ENCODE measurements at regions not wholly inside any gene's neighbourhood (a gene's known extent, or its start where the extent isn't known, plus 50 kb on each side); places are given as distances from the start of the nearest gene placed in this dataset.

- TF ChIP-seq E2F4 (CRISPR knock-in tag; IDR thresholded peaks at IDR 0.05; ENCODE audit: borderline replicate concordance, low read depth) (no peak), USF1 (CRISPR knock-in tag; IDR thresholded peaks at IDR 0.05) (no peak), ATF6 (CRISPR knock-in tag; IDR thresholded peaks at IDR 0.05) (no peak), HMGXB4 (CRISPR knock-in tag; IDR thresholded peaks at IDR 0.05) (no peak), SP1 (CRISPR knock-in tag; conservative IDR thresholded peaks at IDR 0.05) (no peak), FOXJ3 (CRISPR knock-in tag; IDR thresholded peaks at IDR 0.05; ENCODE audit: borderline replicate concordance) (no peak), NR3C1 (CRISPR knock-in tag; conservative IDR thresholded peaks at IDR 0.05; ENCODE audit: low read depth) (no peak), ARID4B (CRISPR knock-in tag; IDR thresholded peaks at IDR 0.05; ENCODE audit: borderline replicate concordance) (no peak), JUN (CRISPR knock-in tag; IDR thresholded peaks at IDR 0.05) (no peak), ATF2 (CRISPR knock-in tag; IDR thresholded peaks at IDR 0.05; ENCODE audit: borderline replicate concordance, low read depth) (no peak), NFE2L1 (CRISPR knock-in tag; IDR thresholded peaks at IDR 0.05) (no peak), CDX4 (CRISPR knock-in tag; IDR thresholded peaks at IDR 0.05; ENCODE audit: borderline replicate concordance) (no peak), FOXP4 (CRISPR knock-in tag; IDR thresholded peaks at IDR 0.05) (no peak), CTCF (IDR thresholded peaks at IDR 0.05) (no peak), MXD4 (CRISPR knock-in tag; IDR thresholded peaks at IDR 0.05; ENCODE audit: borderline replicate concordance) (no peak), ZNF121 (CRISPR knock-in tag; IDR thresholded peaks at IDR 0.05) (no peak), NR1H2 (CRISPR knock-in tag; IDR thresholded peaks at IDR 0.05) (no peak), E2F5 (CRISPR knock-in tag; IDR thresholded peaks at IDR 0.05) (no peak)
- DNase-seq (ENCODE audit: low spot score) (no peak), ATAC-seq (no peak)
- no peaks in the 10 kb centered on the region; the same call in 1 of the 2 replicates for H3K27me3 Mint-ChIP-seq (ENCODE audit: low read depth)
- no peak overlapping the region for H3K27ac Mint-ChIP-seq
- ChIA-PET POLR2A (no interaction called here), CTCF (no interaction called here)
- H3K4me1 Mint-ChIP-seq: no peaks in the 10 kb centered on the region
- H3K36me3 Mint-ChIP-seq: no peaks in the 10 kb centered on the region
- H3K9me3 Mint-ChIP-seq: no peaks in the 10 kb centered on the region
- no peak overlapping the region for H3K4me3 Mint-ChIP-seq
Measured at GRCh38 chr7:130850956-130851355, 116.9 kb upstream of the KLF14 start.

Measured in WTC11 (cell line).